GM23338 (cell line): ENCODE measurements at regions not wholly inside any gene's neighbourhood (a gene's known extent, or its start where the extent isn't known, plus 50 kb on each side); places are given as distances from the start of the nearest gene placed in this dataset.

Source experiments
- ATAC-seq: fragments of 200-7000 bp; cut with Tn5 transposase; 3 replicates; pipeline ENCODE4 v1.9.1; 2020
- DNase-seq: peaks from one replicate; pipeline ENCODE4 v3.0.0-alpha.2; 2015; ENCODE audit warnings: low spot score
- H2AFZ ChIP-seq: fragments of 200-600 bp; sonication (generic); 2 replicates; pipeline ENCODE4 v1.8.0; 2016; ENCODE audit warnings: antibody characterized with exemption, mild to moderate bottlenecking, moderate library complexity
- H3F3A ChIP-seq: fragments of 200-600 bp; sonication (generic); replicated peaks from 2 replicates; pipeline ENCODE4 v1.8.0; 2017; ENCODE audit warnings: antibody characterized with exemption, mixed run types, low read depth
- H3K27ac ChIP-seq: fragments of 200-600 bp; sonication (generic); 2 replicates; pipeline ENCODE4 v1.6.1; 2016; ENCODE audit warnings: low read depth
- H3K27me3 ChIP-seq: fragments of 200-600 bp; sonication (generic); 2 replicates; pipeline ENCODE4 v1.8.0; 2016; ENCODE audit warnings: mild to moderate bottlenecking, mixed run types, moderate library complexity; ENCODE audit not compliant: insufficient read depth
- H3K36me3 ChIP-seq: fragments of 200-600 bp; sonication (generic); 2 replicates; pipeline ENCODE4 v1.8.0; 2016; ENCODE audit warnings: mild to moderate bottlenecking; ENCODE audit not compliant: insufficient read depth
- H3K4me1 ChIP-seq: fragments of 200-600 bp; sonication (generic); 2 replicates; pipeline ENCODE4 v1.8.0; 2016; ENCODE audit warnings: mild to moderate bottlenecking, moderate library complexity; ENCODE audit not compliant: insufficient read depth
- H3K4me2 ChIP-seq: fragments of 200-600 bp; sonication (generic); 2 replicates; pipeline ENCODE4 v1.7.1; 2017; ENCODE audit warnings: mixed run types
- H3K4me3 ChIP-seq: fragments of 200-600 bp; sonication (generic); 2 replicates; pipeline ENCODE4 v1.6.1; 2016; ENCODE audit warnings: mixed run types
- H3K79me2 ChIP-seq: fragments of 200-600 bp; sonication (generic); replicated peaks from 2 replicates; pipeline ENCODE4 v1.8.0; 2017; ENCODE audit warnings: mild to moderate bottlenecking; ENCODE audit not compliant: insufficient read depth
- H3K9me2 ChIP-seq: fragments of 200-600 bp; sonication (generic); 2 replicates; pipeline ENCODE4 v1.8.0; 2017; ENCODE audit not compliant: insufficient read depth
- H4K20me1 ChIP-seq: fragments of 200-600 bp; sonication (generic); replicated peaks from 2 replicates; pipeline ENCODE4 v1.8.0; 2017; ENCODE audit warnings: mild to moderate bottlenecking; ENCODE audit not compliant: insufficient read depth
- H3K27ac Mint-ChIP-seq: 2 replicates; pipeline ENCODE4 v1.8.0; 2020; ENCODE audit warnings: inconsistent platforms, mild to moderate bottlenecking, moderate library complexity, mixed read lengths
- H3K27me3 Mint-ChIP-seq: 3 replicates; pipeline ENCODE4 v1.8.0; 2022; ENCODE audit warnings: low read depth, mild to moderate bottlenecking, moderate library complexity, mixed read lengths, inconsistent platforms; ENCODE audit not compliant: insufficient read depth, poor library complexity
- H3K36me3 Mint-ChIP-seq: 3 replicates; pipeline ENCODE4 v1.8.0; 2021; ENCODE audit warnings: low read depth, mild to moderate bottlenecking, inconsistent platforms, moderate library complexity, mixed read lengths
- H3K4me1 Mint-ChIP-seq: 3 replicates; pipeline ENCODE4 v1.8.0; 2020; ENCODE audit warnings: mild to moderate bottlenecking, inconsistent platforms, mixed read lengths
- H3K4me3 Mint-ChIP-seq: 3 replicates; pipeline ENCODE4 v1.8.0; 2021; ENCODE audit warnings: moderate library complexity, mild to moderate bottlenecking, inconsistent platforms, mixed read lengths
- H3K9me3 Mint-ChIP-seq: 3 replicates; pipeline ENCODE4 v1.8.0; 2020; ENCODE audit warnings: moderate library complexity, mild to moderate bottlenecking, inconsistent platforms, mixed read lengths
- CREB1 ChIP-seq: fragments of 250-450 bp; sonication (Bioruptor Pico); IDR thresholded peaks from 2 replicates; pipeline ENCODE4 v1.5.0; 2020; ENCODE audit warnings: low read depth, mild to moderate bottlenecking, moderate library complexity
- EZH2 ChIP-seq: fragments of 200-600 bp; sonication (generic); IDR thresholded peaks from one replicate; pipeline ENCODE4 v1.8.0; 2017; ENCODE audit warnings: antibody characterized with exemption, mild to moderate bottlenecking, low read depth; ENCODE audit not compliant: unreplicated experiment
- JUNB ChIP-seq: IDR thresholded peaks from one replicate; pipeline ENCODE4 v1.6.1; 2016; ENCODE audit warnings: antibody characterized with exemption; ENCODE audit not compliant: unreplicated experiment
- NANOG ChIP-seq: IDR thresholded peaks from 2 replicates; pipeline ENCODE4 v1.6.1; 2016; ENCODE audit warnings: antibody characterized with exemption, borderline replicate concordance
- POLR2AphosphoS5 ChIP-seq: IDR thresholded peaks from 2 replicates; pipeline ENCODE4 v1.6.1; 2016; ENCODE audit warnings: antibody characterized with exemption, low read depth
- ZNF114 ChIP-seq: fragments of 250-450 bp; sonication (Bioruptor Pico); IDR thresholded peaks from 2 replicates; pipeline ENCODE4 v1.5.0; 2020; ENCODE audit warnings: mild to moderate bottlenecking, moderate library complexity
- ZNF331 ChIP-seq: fragments of 250-450 bp; sonication (Bioruptor Pico); IDR thresholded peaks from 2 replicates; pipeline ENCODE4 v1.5.0; 2020; ENCODE audit warnings: low read depth, mild to moderate bottlenecking, moderate library complexity
- TF ChIP-seq, protein P1 (sequence below), 2 experiments: fragments of 200-600 bp in 1 of 2; sonication (generic) in 1 of 2; conservative IDR thresholded peaks; 2 replicates each; pipeline versions ENCODE4 v1.5.1 to v1.6.1; 2016 to 2017; ENCODE audit warnings: antibody characterized with exemption in 2 of 2, low read depth in 2 of 2, mild to moderate bottlenecking in 2 of 2, moderate library complexity in 1 of 2
- TF ChIP-seq, protein P2 (sequence below): IDR thresholded peaks from one replicate; pipeline ENCODE4 v1.6.1; 2018; ENCODE audit warnings: antibody characterized with exemption; ENCODE audit not compliant: unreplicated experiment
- TF ChIP-seq, protein P3 (sequence below): IDR thresholded peaks from 2 replicates; pipeline ENCODE4 v1.6.1; 2016; ENCODE audit warnings: antibody characterized with exemption
- TF ChIP-seq, protein P4 (sequence below): fragments of 250-450 bp; sonication (Bioruptor Pico); IDR thresholded peaks from 2 replicates; pipeline ENCODE4 v1.5.0; 2020; ENCODE audit warnings: mild to moderate bottlenecking, moderate library complexity

DNA sequence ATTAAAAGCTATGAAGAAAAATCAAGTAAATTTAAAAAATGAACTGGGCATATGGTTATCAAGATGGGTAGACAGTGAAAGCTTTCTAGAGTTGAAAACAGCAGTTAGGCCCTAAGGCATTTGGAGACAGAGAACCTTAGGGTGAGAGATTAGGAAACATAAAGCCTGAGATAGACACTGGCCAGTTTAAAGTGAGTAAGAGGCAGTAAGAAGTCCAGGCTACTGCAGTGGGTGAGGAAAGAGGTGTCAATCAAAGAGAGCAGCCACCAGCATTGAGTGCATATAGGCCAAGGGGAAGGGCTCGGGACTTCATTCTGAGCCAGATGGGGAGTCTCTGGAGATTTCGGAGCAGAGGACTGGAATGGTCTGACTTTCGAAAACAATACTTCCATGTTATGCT lies 1360.5 kb upstream of the ADGRL4 start (continued):
- TF ChIP-seq, protein P1, sequence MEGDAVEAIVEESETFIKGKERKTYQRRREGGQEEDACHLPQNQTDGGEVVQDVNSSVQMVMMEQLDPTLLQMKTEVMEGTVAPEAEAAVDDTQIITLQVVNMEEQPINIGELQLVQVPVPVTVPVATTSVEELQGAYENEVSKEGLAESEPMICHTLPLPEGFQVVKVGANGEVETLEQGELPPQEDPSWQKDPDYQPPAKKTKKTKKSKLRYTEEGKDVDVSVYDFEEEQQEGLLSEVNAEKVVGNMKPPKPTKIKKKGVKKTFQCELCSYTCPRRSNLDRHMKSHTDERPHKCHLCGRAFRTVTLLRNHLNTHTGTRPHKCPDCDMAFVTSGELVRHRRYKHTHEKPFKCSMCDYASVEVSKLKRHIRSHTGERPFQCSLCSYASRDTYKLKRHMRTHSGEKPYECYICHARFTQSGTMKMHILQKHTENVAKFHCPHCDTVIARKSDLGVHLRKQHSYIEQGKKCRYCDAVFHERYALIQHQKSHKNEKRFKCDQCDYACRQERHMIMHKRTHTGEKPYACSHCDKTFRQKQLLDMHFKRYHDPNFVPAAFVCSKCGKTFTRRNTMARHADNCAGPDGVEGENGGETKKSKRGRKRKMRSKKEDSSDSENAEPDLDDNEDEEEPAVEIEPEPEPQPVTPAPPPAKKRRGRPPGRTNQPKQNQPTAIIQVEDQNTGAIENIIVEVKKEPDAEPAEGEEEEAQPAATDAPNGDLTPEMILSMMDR (conservative IDR thresholded peaks at IDR 0.05; ENCODE audit: low read depth in 2 of 2): no peak
- TF ChIP-seq, protein P2, sequence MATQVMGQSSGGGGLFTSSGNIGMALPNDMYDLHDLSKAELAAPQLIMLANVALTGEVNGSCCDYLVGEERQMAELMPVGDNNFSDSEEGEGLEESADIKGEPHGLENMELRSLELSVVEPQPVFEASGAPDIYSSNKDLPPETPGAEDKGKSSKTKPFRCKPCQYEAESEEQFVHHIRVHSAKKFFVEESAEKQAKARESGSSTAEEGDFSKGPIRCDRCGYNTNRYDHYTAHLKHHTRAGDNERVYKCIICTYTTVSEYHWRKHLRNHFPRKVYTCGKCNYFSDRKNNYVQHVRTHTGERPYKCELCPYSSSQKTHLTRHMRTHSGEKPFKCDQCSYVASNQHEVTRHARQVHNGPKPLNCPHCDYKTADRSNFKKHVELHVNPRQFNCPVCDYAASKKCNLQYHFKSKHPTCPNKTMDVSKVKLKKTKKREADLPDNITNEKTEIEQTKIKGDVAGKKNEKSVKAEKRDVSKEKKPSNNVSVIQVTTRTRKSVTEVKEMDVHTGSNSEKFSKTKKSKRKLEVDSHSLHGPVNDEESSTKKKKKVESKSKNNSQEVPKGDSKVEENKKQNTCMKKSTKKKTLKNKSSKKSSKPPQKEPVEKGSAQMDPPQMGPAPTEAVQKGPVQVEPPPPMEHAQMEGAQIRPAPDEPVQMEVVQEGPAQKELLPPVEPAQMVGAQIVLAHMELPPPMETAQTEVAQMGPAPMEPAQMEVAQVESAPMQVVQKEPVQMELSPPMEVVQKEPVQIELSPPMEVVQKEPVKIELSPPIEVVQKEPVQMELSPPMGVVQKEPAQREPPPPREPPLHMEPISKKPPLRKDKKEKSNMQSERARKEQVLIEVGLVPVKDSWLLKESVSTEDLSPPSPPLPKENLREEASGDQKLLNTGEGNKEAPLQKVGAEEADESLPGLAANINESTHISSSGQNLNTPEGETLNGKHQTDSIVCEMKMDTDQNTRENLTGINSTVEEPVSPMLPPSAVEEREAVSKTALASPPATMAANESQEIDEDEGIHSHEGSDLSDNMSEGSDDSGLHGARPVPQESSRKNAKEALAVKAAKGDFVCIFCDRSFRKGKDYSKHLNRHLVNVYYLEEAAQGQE: no peak
- no peak for TF ChIP-seq CREB1
- no peak for TF ChIP-seq EZH2
- no peak for TF ChIP-seq NANOG
- TF ChIP-seq ZNF114: no peak
- no peak for TF ChIP-seq JUNB
- TF ChIP-seq POLR2AphosphoS5: no peak
- TF ChIP-seq ZNF331 (CRISPR knock-in tag): no peak
- TF ChIP-seq, protein P3, sequence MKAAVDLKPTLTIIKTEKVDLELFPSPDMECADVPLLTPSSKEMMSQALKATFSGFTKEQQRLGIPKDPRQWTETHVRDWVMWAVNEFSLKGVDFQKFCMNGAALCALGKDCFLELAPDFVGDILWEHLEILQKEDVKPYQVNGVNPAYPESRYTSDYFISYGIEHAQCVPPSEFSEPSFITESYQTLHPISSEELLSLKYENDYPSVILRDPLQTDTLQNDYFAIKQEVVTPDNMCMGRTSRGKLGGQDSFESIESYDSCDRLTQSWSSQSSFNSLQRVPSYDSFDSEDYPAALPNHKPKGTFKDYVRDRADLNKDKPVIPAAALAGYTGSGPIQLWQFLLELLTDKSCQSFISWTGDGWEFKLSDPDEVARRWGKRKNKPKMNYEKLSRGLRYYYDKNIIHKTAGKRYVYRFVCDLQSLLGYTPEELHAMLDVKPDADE: no peak

DNA sequence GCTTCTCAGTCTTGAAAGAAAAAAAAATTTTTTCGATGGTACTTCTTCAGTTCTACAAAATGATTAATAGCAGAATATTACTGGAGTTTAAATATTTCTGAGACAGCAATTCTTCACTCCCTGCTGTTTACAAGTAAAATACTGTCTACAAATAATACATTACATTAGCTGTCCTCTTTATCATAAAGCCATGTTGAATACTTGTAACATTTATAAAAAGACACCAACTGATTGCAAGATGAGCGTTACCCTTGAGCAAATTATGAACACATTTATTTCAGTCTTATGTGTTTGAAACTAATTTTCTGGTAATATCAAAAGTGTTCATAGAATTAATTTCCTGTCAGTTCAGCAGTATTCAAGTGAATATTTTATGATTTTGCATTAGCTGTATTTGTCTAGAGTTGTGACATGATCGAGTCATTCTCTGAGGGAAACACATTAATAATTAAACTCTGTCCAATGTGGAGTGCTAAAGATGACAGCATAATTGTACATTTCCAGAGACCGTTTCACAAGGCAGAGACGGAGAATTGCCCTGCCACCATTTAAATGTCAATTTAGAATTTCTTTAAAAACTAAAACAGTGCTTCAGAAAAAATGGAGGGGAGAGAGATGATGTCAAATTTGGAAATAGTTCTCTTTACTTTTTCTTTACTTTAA lies 1359.0 kb upstream of the ADGRL4 start:
- H3K79me2 ChIP-seq: no peaks in the 10 kb centered on the region
- no peak overlapping the region for H3K4me3 ChIP-seq
- no peaks in the 10 kb centered on the region for H3K9me2 ChIP-seq
- no peaks in the 10 kb centered on the region for H4K20me1 ChIP-seq
- no peak overlapping the region for H2AFZ ChIP-seq
- no peak overlapping the region for H3K27ac ChIP-seq
- no peak for ATAC-seq
- H3K36me3 Mint-ChIP-seq: no peaks in the 10 kb centered on the region
- H3K4me2 ChIP-seq: no peak overlapping the region
- DNase-seq: no peak
- no peaks in the 10 kb centered on the region for H3F3A ChIP-seq
- H3K4me1 Mint-ChIP-seq: no peaks in the 10 kb centered on the region
- H3K27ac Mint-ChIP-seq: no peak overlapping the region
- H3K4me1 ChIP-seq: no peaks in the 10 kb centered on the region
- H3K27me3 Mint-ChIP-seq: no peaks in the 10 kb centered on the region
- H3K36me3 ChIP-seq: no peaks in the 10 kb centered on the region
- H3K4me3 Mint-ChIP-seq: no peak overlapping the region
- no peaks in the 10 kb centered on the region for H3K9me3 Mint-ChIP-seq
- no peaks in the 10 kb centered on the region for H3K27me3 ChIP-seq
- TF ChIP-seq EZH2 (no peak), POLR2AphosphoS5 (no peak), ZNF114 (no peak), CREB1 (no peak), ZNF331 (CRISPR knock-in tag) (no peak), NANOG (no peak)
- TF ChIP-seq, protein P4, sequence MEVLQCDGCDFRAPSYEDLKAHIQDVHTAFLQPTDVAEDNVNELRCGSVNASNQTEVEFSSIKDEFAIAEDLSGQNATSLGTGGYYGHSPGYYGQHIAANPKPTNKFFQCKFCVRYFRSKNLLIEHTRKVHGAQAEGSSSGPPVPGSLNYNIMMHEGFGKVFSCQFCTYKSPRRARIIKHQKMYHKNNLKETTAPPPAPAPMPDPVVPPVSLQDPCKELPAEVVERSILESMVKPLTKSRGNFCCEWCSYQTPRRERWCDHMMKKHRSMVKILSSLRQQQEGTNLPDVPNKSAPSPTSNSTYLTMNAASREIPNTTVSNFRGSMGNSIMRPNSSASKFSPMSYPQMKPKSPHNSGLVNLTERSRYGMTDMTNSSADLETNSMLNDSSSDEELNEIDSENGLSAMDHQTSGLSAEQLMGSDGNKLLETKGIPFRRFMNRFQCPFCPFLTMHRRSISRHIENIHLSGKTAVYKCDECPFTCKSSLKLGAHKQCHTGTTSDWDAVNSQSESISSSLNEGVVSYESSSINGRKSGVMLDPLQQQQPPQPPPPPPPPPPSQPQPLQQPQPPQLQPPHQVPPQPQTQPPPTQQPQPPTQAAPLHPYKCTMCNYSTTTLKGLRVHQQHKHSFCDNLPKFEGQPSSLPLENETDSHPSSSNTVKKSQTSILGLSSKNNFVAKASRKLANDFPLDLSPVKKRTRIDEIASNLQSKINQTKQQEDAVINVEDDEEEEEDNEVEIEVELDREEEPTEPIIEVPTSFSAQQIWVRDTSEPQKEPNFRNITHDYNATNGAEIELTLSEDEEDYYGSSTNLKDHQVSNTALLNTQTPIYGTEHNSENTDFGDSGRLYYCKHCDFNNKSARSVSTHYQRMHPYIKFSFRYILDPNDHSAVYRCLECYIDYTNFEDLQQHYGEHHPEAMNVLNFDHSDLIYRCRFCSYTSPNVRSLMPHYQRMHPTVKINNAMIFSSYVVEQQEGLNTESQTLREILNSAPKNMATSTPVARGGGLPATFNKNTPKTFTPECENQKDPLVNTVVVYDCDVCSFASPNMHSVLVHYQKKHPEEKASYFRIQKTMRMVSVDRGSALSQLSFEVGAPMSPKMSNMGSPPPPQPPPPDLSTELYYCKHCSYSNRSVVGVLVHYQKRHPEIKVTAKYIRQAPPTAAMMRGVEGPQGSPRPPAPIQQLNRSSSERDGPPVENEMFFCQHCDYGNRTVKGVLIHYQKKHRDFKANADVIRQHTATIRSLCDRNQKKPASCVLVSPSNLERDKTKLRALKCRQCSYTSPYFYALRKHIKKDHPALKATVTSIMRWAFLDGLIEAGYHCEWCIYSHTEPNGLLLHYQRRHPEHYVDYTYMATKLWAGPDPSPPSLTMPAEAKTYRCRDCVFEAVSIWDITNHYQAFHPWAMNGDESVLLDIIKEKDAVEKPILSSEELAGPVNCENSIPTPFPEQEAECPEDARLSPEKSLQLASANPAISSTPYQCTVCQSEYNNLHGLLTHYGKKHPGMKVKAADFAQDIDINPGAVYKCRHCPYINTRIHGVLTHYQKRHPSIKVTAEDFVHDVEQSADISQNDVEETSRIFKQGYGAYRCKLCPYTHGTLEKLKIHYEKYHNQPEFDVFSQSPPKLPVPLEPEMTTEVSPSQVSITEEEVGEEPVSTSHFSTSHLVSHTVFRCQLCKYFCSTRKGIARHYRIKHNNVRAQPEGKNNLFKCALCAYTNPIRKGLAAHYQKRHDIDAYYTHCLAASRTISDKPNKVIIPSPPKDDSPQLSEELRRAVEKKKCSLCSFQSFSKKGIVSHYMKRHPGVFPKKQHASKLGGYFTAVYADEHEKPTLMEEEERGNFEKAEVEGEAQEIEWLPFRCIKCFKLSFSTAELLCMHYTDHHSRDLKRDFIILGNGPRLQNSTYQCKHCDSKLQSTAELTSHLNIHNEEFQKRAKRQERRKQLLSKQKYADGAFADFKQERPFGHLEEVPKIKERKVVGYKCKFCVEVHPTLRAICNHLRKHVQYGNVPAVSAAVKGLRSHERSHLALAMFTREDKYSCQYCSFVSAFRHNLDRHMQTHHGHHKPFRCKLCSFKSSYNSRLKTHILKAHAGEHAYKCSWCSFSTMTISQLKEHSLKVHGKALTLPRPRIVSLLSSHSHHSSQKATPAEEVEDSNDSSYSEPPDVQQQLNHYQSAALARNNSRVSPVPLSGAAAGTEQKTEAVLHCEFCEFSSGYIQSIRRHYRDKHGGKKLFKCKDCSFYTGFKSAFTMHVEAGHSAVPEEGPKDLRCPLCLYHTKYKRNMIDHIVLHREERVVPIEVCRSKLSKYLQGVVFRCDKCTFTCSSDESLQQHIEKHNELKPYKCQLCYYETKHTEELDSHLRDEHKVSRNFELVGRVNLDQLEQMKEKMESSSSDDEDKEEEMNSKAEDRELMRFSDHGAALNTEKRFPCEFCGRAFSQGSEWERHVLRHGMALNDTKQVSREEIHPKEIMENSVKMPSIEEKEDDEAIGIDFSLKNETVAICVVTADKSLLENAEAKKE: no peak
